HT-29 (cell line): ENCODE measurements at regions not wholly inside any gene's neighbourhood (a gene's known extent, or its start where the extent isn't known, plus 50 kb on each side); places are given as distances from the start of the nearest gene placed in this dataset.
"Not testable (repeated sequence)": the region's sequence is repeated elsewhere in the genome, so short reads cannot be mapped to it uniquely, and the experiment has no call there.

Experiments
- DNase-seq: peaks from one replicate; pipeline ENCODE4 v3.0.0-alpha.2; 2015; ENCODE audit warnings: low spot score

- no peak for DNase-seq
Observed at GRCh38 chr9:31364171-31364570, 1020.3 kb upstream of the ACO1 start.

GRCh38 chr9:31372799-31373587 lies 1011.5 kb upstream of the ACO1 start:
- DNase-seq, result no peak

GRCh38 chr9:31377358-31377757 lies 1007.1 kb upstream of the ACO1 start:
- DNase-seq, result no peak

GRCh38 chr9:31388660-31389059 lies 995.8 kb upstream of the ACO1 start:
- no peak for DNase-seq

GRCh38 chr9:31389075-31389474 lies 995.4 kb upstream of the ACO1 start:
- DNase-seq, result no peak

GRCh38 chr9:31390403-31391025 lies 993.9 kb upstream of the ACO1 start:
- DNase-seq, result no peak

GRCh38 chr9:31393240-31393639 lies 991.2 kb upstream of the ACO1 start:
- DNase-seq, result no peak

GRCh38 chr9:31394015-31394473 lies 990.4 kb upstream of the ACO1 start:
- no peak for DNase-seq

- no peak for DNase-seq
Observed at GRCh38 chr9:31412081-31412480, 972.4 kb upstream of the ACO1 start.

- no peak for DNase-seq
Observed at GRCh38 chr9:31415164-31415563, 969.3 kb upstream of the ACO1 start.

- DNase-seq, result no peak
Observed at GRCh38 chr9:31418419-31418818, 966.0 kb upstream of the ACO1 start.

- not testable (repeated sequence) for DNase-seq
Observed at GRCh38 chr9:31443630-31444457, 940.6 kb upstream of the ACO1 start.

GRCh38 chr9:31445357-31445756 lies 939.1 kb upstream of the ACO1 start:
- no peak for DNase-seq

- no peak for DNase-seq
Observed at GRCh38 chr9:31445960-31446359, 938.5 kb upstream of the ACO1 start.

GRCh38 chr9:31467075-31467474 lies 917.4 kb upstream of the ACO1 start:
- DNase-seq, result no peak

GRCh38 chr9:31470051-31470450 lies 914.4 kb upstream of the ACO1 start:
- no peak for DNase-seq

- DNase-seq, result no peak
Observed at GRCh38 chr9:31471010-31471409, 913.4 kb upstream of the ACO1 start.

GRCh38 chr9:31486630-31487029 lies 897.8 kb upstream of the ACO1 start:
- DNase-seq, result no peak

- DNase-seq, result no peak
Observed at GRCh38 chr9:31490551-31491106, 893.8 kb upstream of the ACO1 start.

- DNase-seq, result no peak
Observed at GRCh38 chr9:31492229-31492628, 892.2 kb upstream of the ACO1 start.

GRCh38 chr9:31500422-31500821 lies 884.0 kb upstream of the ACO1 start:
- DNase-seq, result no peak

- DNase-seq, result no peak
Observed at GRCh38 chr9:31519011-31519410, 865.4 kb upstream of the ACO1 start.
